ENCODE measurements at regions not wholly inside any gene's neighbourhood (a gene's known extent, or its start where the extent isn't known, plus 50 kb on each side); places are given as distances from the start of the nearest gene placed in this dataset.
"Not testable (repeated sequence)": the region's sequence is repeated elsewhere in the genome, so short reads cannot be mapped to it uniquely, and the experiment has no call there.

- no peak for DNase-seq
These were observed 455.3 kb downstream of the DMRT2 start for GRCh38 chr9:1505489-1505888.

GRCh38 chr9:1510712-1511111 is 460.6 kb downstream of the DMRT2 start:
- no peak for DNase-seq

GRCh38 chr9:1513105-1513504 is 462.9 kb downstream of the DMRT2 start:
- no peak for DNase-seq

- DNase-seq: no peak
These were observed 464.1 kb downstream of the DMRT2 start for GRCh38 chr9:1514250-1514649.

GRCh38 chr9:1514776-1515363 is 464.7 kb downstream of the DMRT2 start:
- no peak for DNase-seq

GRCh38 chr9:1515557-1515956 is 465.4 kb downstream of the DMRT2 start:
- no peak for DNase-seq

GRCh38 chr9:1521547-1521946 is 471.4 kb downstream of the DMRT2 start:
- no peak for DNase-seq

GRCh38 chr9:1522219-1522767 is 472.1 kb downstream of the DMRT2 start:
- DNase-seq: no peak

- no peak for DNase-seq
These were observed 478.3 kb downstream of the DMRT2 start for GRCh38 chr9:1528456-1528855.

- no peak for DNase-seq
These were observed 480.5 kb downstream of the DMRT2 start for GRCh38 chr9:1530696-1531095.

- DNase-seq: no peak
These were observed 481.3 kb downstream of the DMRT2 start for GRCh38 chr9:1531424-1531823.

- no peak for DNase-seq
These were observed 482.0 kb downstream of the DMRT2 start for GRCh38 chr9:1532171-1532570.

- DNase-seq: no peak
These were observed 480.1 kb upstream of the SMARCA2 start for GRCh38 chr9:1535051-1535450.

GRCh38 chr9:1535599-1535998 is 479.5 kb upstream of the SMARCA2 start:
- no peak for DNase-seq

- no peak for DNase-seq
These were observed 478.5 kb upstream of the SMARCA2 start for GRCh38 chr9:1536522-1537170.

- no peak for DNase-seq
These were observed 476.8 kb upstream of the SMARCA2 start for GRCh38 chr9:1538301-1538700.

GRCh38 chr9:1539216-1539615 is 475.9 kb upstream of the SMARCA2 start:
- DNase-seq: no peak

GRCh38 chr9:1550636-1551035 is 464.5 kb upstream of the SMARCA2 start:
- DNase-seq: no peak

GRCh38 chr9:1554081-1555035 is 460.8 kb upstream of the SMARCA2 start:
- no peak for DNase-seq

GRCh38 chr9:1558666-1559065 is 456.5 kb upstream of the SMARCA2 start:
- not testable (repeated sequence) for DNase-seq

GRCh38 chr9:1575939-1576338 is 439.2 kb upstream of the SMARCA2 start:
- DNase-seq: no peak

- DNase-seq: no peak
These were observed 434.9 kb upstream of the SMARCA2 start for GRCh38 chr9:1580215-1580614.

GRCh38 chr9:1581926-1582325 is 433.2 kb upstream of the SMARCA2 start:
- DNase-seq: no peak

- DNase-seq: no peak
These were observed 423.8 kb upstream of the SMARCA2 start for GRCh38 chr9:1591310-1591709.
